IMR-90 (cell line): ENCODE measurements at regions not wholly inside any gene's neighbourhood (a gene's known extent, or its start where the extent isn't known, plus 50 kb on each side); places are given as distances from the start of the nearest gene placed in this dataset.

ENCODE experiments used
- ATAC-seq: fragments of 200-7000 bp; cut with Tn5 transposase; 2 replicates; pipeline ENCODE4 v1.9.1; 2020; ENCODE audit warnings: low read depth, mild to moderate bottlenecking, moderate library complexity
- BruUV-seq: library from RNA; stranded (reverse); fragments of 400-500 nt; replicated peaks from 2 replicates; lab custom pipeline; 2021; lab: Mats Ljungman, UMichigan
- CTCF ChIA-PET: fragments of 300-600 bp; formaldehyde crosslinking; extraction: SDS; loops from one replicate; lab custom pipeline; 2021; ENCODE audit warnings: antibody characterized with exemption; lab: Yijun Ruan, JAX
- POLR2A ChIA-PET: fragments of 300-600 bp; sonication (Branson Sonifier 250); formaldehyde crosslinking; loops from one replicate; lab custom pipeline; 2022; ENCODE audit warnings: antibody characterized with exemption; ENCODE audit not compliant: unreplicated experiment; lab: Charles Lee
- DNase-seq: peaks from one replicate; pipeline ENCODE4 v3.0.0; 2013
- H2AFZ ChIP-seq: replicated peaks from 2 replicates; pipeline ENCODE3; 2013; ENCODE audit warnings: low read length, mild to moderate bottlenecking; ENCODE audit not compliant: poor library complexity
- H2AK5ac ChIP-seq: 2 replicates; pipeline ENCODE4 v1.6.1; 2013; ENCODE audit warnings: low read depth, low read length, inconsistent platforms
- H2AK9ac ChIP-seq: replicated peaks from 2 replicates; pipeline ENCODE3; 2013; ENCODE audit warnings: mild to moderate bottlenecking, low read depth, low read length, moderate library complexity; ENCODE audit not compliant: poor library complexity
- H2BK120ac ChIP-seq: 2 replicates; pipeline ENCODE4 v1.6.1; 2013; ENCODE audit warnings: low read depth, low read length, inconsistent platforms
- H2BK15ac ChIP-seq: 3 replicates; pipeline ENCODE4 v1.6.1; 2013; ENCODE audit warnings: low read depth, low read length, inconsistent platforms
- H2BK20ac ChIP-seq: 2 replicates; pipeline ENCODE4 v1.6.1; 2013; ENCODE audit warnings: low read depth, mild to moderate bottlenecking, inconsistent platforms, low read length, moderate library complexity
- H2BK5ac ChIP-seq: 2 replicates; pipeline ENCODE4 v1.6.1; 2013; ENCODE audit warnings: mild to moderate bottlenecking, low read depth, low read length, inconsistent platforms; ENCODE audit not compliant: poor library complexity, severe bottlenecking
- H3K14ac ChIP-seq: replicated peaks from 2 replicates; pipeline ENCODE4 v1.6.1; 2013; ENCODE audit warnings: low read depth, low read length, inconsistent platforms
- H3K18ac ChIP-seq: 2 replicates; pipeline ENCODE4 v1.6.1; 2013; ENCODE audit warnings: low read depth, low read length, control low read depth
- H3K23ac ChIP-seq: 2 replicates; pipeline ENCODE4 v1.6.1; 2013; ENCODE audit warnings: low read depth, low read length, inconsistent platforms
- H3K27ac ChIP-seq: 2 replicates; pipeline ENCODE4 v1.5.1; 2013; ENCODE audit warnings: mild to moderate bottlenecking, control low read depth, low read length; ENCODE audit not compliant: insufficient read depth
- H3K27me3 ChIP-seq: 2 replicates; pipeline ENCODE4 v1.6.1; 2013; ENCODE audit warnings: low read length; ENCODE audit not compliant: control insufficient read depth, insufficient read depth
- H3K36me3 ChIP-seq: 2 replicates; pipeline ENCODE4 v1.6.1; 2013; ENCODE audit warnings: low read length, mixed read lengths; ENCODE audit not compliant: control insufficient read depth, insufficient read depth
- H3K4ac ChIP-seq: 2 replicates; pipeline ENCODE4 v1.6.1; 2013; ENCODE audit warnings: low read depth, low read length, inconsistent platforms
- H3K4me1 ChIP-seq: 2 replicates; pipeline ENCODE4 v1.6.1; 2013; ENCODE audit warnings: low read length, mixed read lengths; ENCODE audit not compliant: control insufficient read depth, insufficient read depth
- H3K4me2 ChIP-seq: 2 replicates; pipeline ENCODE4 v1.6.1; 2013; ENCODE audit warnings: low read depth, mild to moderate bottlenecking, control low read depth, low read length, moderate library complexity
- H3K4me3 ChIP-seq: 2 replicates; pipeline ENCODE4 v1.5.1; 2013; ENCODE audit warnings: low read depth, mild to moderate bottlenecking, control low read depth, low read length, moderate library complexity; ENCODE audit not compliant: insufficient read depth
- H3K56ac ChIP-seq: 2 replicates; pipeline ENCODE4 v1.6.1; 2013; ENCODE audit warnings: low read length, inconsistent platforms; ENCODE audit not compliant: insufficient read depth; ENCODE audit errors: extremely low read depth
- H3K79me1 ChIP-seq, 2 experiments: 2 replicates each; pipeline ENCODE4 v1.6.1; 2013; ENCODE audit warnings: low read length in 2 of 2, inconsistent platforms in 1 of 2, low read depth in 1 of 2
- H3K9ac ChIP-seq: 2 replicates; pipeline ENCODE4 v1.6.1; 2013; ENCODE audit warnings: low read depth, low read length, control low read depth
- H3K9me1 ChIP-seq: 2 replicates; pipeline ENCODE4 v1.6.1; 2013; ENCODE audit warnings: low read length, inconsistent platforms; ENCODE audit not compliant: insufficient read depth
- H3K9me3 ChIP-seq: 2 replicates; pipeline ENCODE4 v1.6.1; 2013; ENCODE audit warnings: low read length; ENCODE audit not compliant: control insufficient read depth, insufficient read depth
- H4K20me1 ChIP-seq: 2 replicates; pipeline ENCODE4 v1.6.1; 2013; ENCODE audit warnings: low read length, inconsistent platforms; ENCODE audit not compliant: insufficient read depth
- H4K5ac ChIP-seq: 2 replicates; pipeline ENCODE4 v1.6.1; 2013; ENCODE audit warnings: mild to moderate bottlenecking, low read depth, low read length, control low read depth
- H4K8ac ChIP-seq, 2 experiments: 2 replicates each; pipeline ENCODE4 v1.6.1; 2013; ENCODE audit warnings: low read depth in 2 of 2, low read length in 2 of 2, control low read depth in 1 of 2, inconsistent platforms in 1 of 2
- H4K91ac ChIP-seq: 2 replicates; pipeline ENCODE4 v1.6.1; 2013; ENCODE audit warnings: low read depth, low read length, inconsistent platforms; ENCODE audit not compliant: insufficient read depth
- BHLHE40 ChIP-seq: fragments of 150-350 bp; IDR thresholded peaks from 2 replicates; pipeline ENCODE4 v1.6.1; 2016; ENCODE audit warnings: mild to moderate bottlenecking, low read depth, low read length
- CEBPB ChIP-seq: IDR thresholded peaks from 2 replicates; pipeline ENCODE4 v1.6.1; 2012; ENCODE audit warnings: low read depth, low read length, improper control_type of control experiment
- CHD1 ChIP-seq: IDR thresholded peaks from 2 replicates; pipeline ENCODE4 v1.6.1; 2012; ENCODE audit warnings: low read depth, low read length, improper control_type of control experiment
- CTCF ChIP-seq: conservative IDR thresholded peaks from 2 replicates; pipeline ENCODE4 v1.5.1; 2012; ENCODE audit warnings: mild to moderate bottlenecking, low read depth, low read length, improper control_type of control experiment
- FOS ChIP-seq: fragments of 150-350 bp; IDR thresholded peaks from 2 replicates; pipeline ENCODE4 v1.6.1; 2016; ENCODE audit warnings: low read depth, low read length
- MAFK ChIP-seq: IDR thresholded peaks from 2 replicates; pipeline ENCODE4 v1.6.1; 2012; ENCODE audit warnings: low read depth, low read length, improper control_type of control experiment
- MAZ ChIP-seq: IDR thresholded peaks from 2 replicates; pipeline ENCODE4 v1.6.1; 2012; ENCODE audit warnings: low read depth, mild to moderate bottlenecking, low read length, improper control_type of control experiment, moderate library complexity, borderline replicate concordance
- MXI1 ChIP-seq: IDR thresholded peaks from 2 replicates; pipeline ENCODE4 v1.6.1; 2012; ENCODE audit warnings: low read depth, mild to moderate bottlenecking, low read length, moderate library complexity, borderline replicate concordance
- POLR2A ChIP-seq: IDR thresholded peaks from 2 replicates; pipeline ENCODE4 v1.6.1; 2012; ENCODE audit warnings: mild to moderate bottlenecking, low read depth, low read length
- RAD21 ChIP-seq: IDR thresholded peaks from 2 replicates; pipeline ENCODE4 v1.6.1; 2012; ENCODE audit warnings: low read length, improper control_type of control experiment
- RCOR1 ChIP-seq: IDR thresholded peaks from 2 replicates; pipeline ENCODE4 v1.6.1; 2012; ENCODE audit warnings: mild to moderate bottlenecking, low read length, improper control_type of control experiment; ENCODE audit not compliant: insufficient replicate concordance
- SMC3 ChIP-seq: fragments of 150-350 bp; IDR thresholded peaks from 2 replicates; pipeline ENCODE4 v1.6.1; 2016; ENCODE audit warnings: low read depth, mild to moderate bottlenecking, antibody characterized with exemption, low read length, moderate library complexity
- USF2 ChIP-seq: fragments of 150-350 bp; IDR thresholded peaks from 2 replicates; pipeline ENCODE4 v1.6.1; 2017; ENCODE audit warnings: mild to moderate bottlenecking, antibody characterized with exemption, low read length, low read depth
- WGBS, 2 experiments: methylation state at CpG; one replicate each; pipeline versions ENCODE4 v1.1.5 to v1.1.7; 2013; ENCODE audit warnings: missing lambda C conversion rate in 2 of 2; ENCODE audit not compliant: insufficient read length in 1 of 2; ENCODE audit errors: extremely low coverage in 2 of 2; 5-methylcytosine and 5-hydroxymethylcytosine counted together
- dilution Hi-C: fragments of 300-500 bp; cut with HindIII; formaldehyde crosslinking; loops from one replicate; pipeline ENCODE4 v1.14.3; 2018; ENCODE audit warnings: low sequenced_read_pairs; ENCODE audit not compliant: unreplicated experiment
- in situ Hi-C: fragments of 300-500 bp; cut with MboI; formaldehyde crosslinking; loops from 3 replicates; pipeline ENCODE4 v1.14.3; 2019; ENCODE audit warnings: low sequenced_read_pairs, inconsistent platforms, mixed read lengths
- intact Hi-C: fragments of 100-400 bp; cut with micrococcal nuclease; formaldehyde crosslinking; loops from 2 replicates; pipeline ENCODE4 v1.10.0; 2022
- TF ChIP-seq, protein P1 (sequence below): fragments of 150-350 bp; IDR thresholded peaks from 2 replicates; pipeline ENCODE4 v1.6.1; 2016; ENCODE audit warnings: low read depth, mild to moderate bottlenecking, low read length, moderate library complexity, borderline replicate concordance

- no peak overlapping the region for H2BK5ac ChIP-seq
- no peak overlapping the region for H3K14ac ChIP-seq
- H3K9ac ChIP-seq: no peak overlapping the region
- no peak overlapping the region for H2AK5ac ChIP-seq
- H3K27me3 ChIP-seq: no peaks in the 10 kb centered on the region
- H3K79me1 ChIP-seq: no peaks in the 10 kb centered on the region
- no peaks in the 10 kb centered on the region for H3K9me1 ChIP-seq
- H2AK9ac ChIP-seq: no peak overlapping the region
- BruUV-seq: no TSS peak
- no peak overlapping the region for H3K18ac ChIP-seq
- H2AFZ ChIP-seq: no peak overlapping the region
- no peak overlapping the region for H2BK120ac ChIP-seq
- no peak overlapping the region for H3K4me2 ChIP-seq
- H3K4ac ChIP-seq: no peak overlapping the region
- H2BK15ac ChIP-seq: no peak overlapping the region
- DNase-seq (no peak), ATAC-seq (no peak)
- no peak overlapping the region for H3K23ac ChIP-seq
- TF ChIP-seq MAZ (no peak), CEBPB (no peak), CTCF (no peak), MAFK (no peak), FOS (no peak), SMC3 (no peak), USF2 (no peak), MXI1 (no peak), CHD1 (no peak), RAD21 (no peak), RCOR1 (no peak), BHLHE40 (no peak), POLR2A (no peak)
- TF ChIP-seq, protein P1, sequence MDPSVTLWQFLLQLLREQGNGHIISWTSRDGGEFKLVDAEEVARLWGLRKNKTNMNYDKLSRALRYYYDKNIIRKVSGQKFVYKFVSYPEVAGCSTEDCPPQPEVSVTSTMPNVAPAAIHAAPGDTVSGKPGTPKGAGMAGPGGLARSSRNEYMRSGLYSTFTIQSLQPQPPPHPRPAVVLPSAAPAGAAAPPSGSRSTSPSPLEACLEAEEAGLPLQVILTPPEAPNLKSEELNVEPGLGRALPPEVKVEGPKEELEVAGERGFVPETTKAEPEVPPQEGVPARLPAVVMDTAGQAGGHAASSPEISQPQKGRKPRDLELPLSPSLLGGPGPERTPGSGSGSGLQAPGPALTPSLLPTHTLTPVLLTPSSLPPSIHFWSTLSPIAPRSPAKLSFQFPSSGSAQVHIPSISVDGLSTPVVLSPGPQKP: no peak
- no peak overlapping the region for H4K5ac ChIP-seq
- no peak overlapping the region for H3K4me3 ChIP-seq
- H3K9me3 ChIP-seq: 0 out of 2 replicates have a peak, but pooled peaks cover 2% of the 10 kb centered on the region
- dilution Hi-C loops (no loop called here), in situ Hi-C loops (no loop called here), intact Hi-C loops (no loop called here)
- no peak overlapping the region for H4K91ac ChIP-seq
- CTCF ChIA-PET: no interaction called here
- H3K4me1 ChIP-seq: no peaks in the 10 kb centered on the region
- H4K8ac ChIP-seq: no peak overlapping the region
- POLR2A ChIA-PET: no interaction called here
- H3K27ac ChIP-seq: no peak overlapping the region
- WGBS, 2 experiments: no CpG with 5 or more reads among the region's 2 CpGs
- no peak overlapping the region for H3K56ac ChIP-seq
- no peaks in the 10 kb centered on the region for H3K36me3 ChIP-seq
- H2BK20ac ChIP-seq: no peak overlapping the region
- H4K20me1 ChIP-seq: no peaks in the 10 kb centered on the region
These were observed 1400.5 kb upstream of the IGFBP7 start for GRCh38 chr4:58510652-58511051.
